IMR-90 (cell line): ENCODE measurements at regions not wholly inside any gene's neighbourhood (a gene's known extent, or its start where the extent isn't known, plus 50 kb on each side); places are given as distances from the start of the nearest gene placed in this dataset.

ENCODE experiments used
- ATAC-seq: fragments of 200-7000 bp; cut with Tn5 transposase; 2 replicates; pipeline ENCODE4 v1.9.1; 2020; ENCODE audit warnings: low read depth, mild to moderate bottlenecking, moderate library complexity
- BruUV-seq: library from RNA; stranded (reverse); fragments of 400-500 nt; replicated peaks from 2 replicates; lab custom pipeline; 2021; lab: Mats Ljungman, UMichigan
- CTCF ChIA-PET: fragments of 300-600 bp; formaldehyde crosslinking; extraction: SDS; loops from one replicate; lab custom pipeline; 2021; ENCODE audit warnings: antibody characterized with exemption; lab: Yijun Ruan, JAX
- POLR2A ChIA-PET: fragments of 300-600 bp; sonication (Branson Sonifier 250); formaldehyde crosslinking; loops from one replicate; lab custom pipeline; 2022; ENCODE audit warnings: antibody characterized with exemption; ENCODE audit not compliant: unreplicated experiment; lab: Charles Lee
- DNase-seq: peaks from one replicate; pipeline ENCODE4 v3.0.0; 2013
- H2AFZ ChIP-seq: replicated peaks from 2 replicates; pipeline ENCODE3; 2013; ENCODE audit warnings: low read length, mild to moderate bottlenecking; ENCODE audit not compliant: poor library complexity
- H2AK5ac ChIP-seq: 2 replicates; pipeline ENCODE4 v1.6.1; 2013; ENCODE audit warnings: low read depth, low read length, inconsistent platforms
- H2AK9ac ChIP-seq: replicated peaks from 2 replicates; pipeline ENCODE3; 2013; ENCODE audit warnings: mild to moderate bottlenecking, low read depth, low read length, moderate library complexity; ENCODE audit not compliant: poor library complexity
- H2BK120ac ChIP-seq: 2 replicates; pipeline ENCODE4 v1.6.1; 2013; ENCODE audit warnings: low read depth, low read length, inconsistent platforms
- H2BK15ac ChIP-seq: 3 replicates; pipeline ENCODE4 v1.6.1; 2013; ENCODE audit warnings: low read depth, low read length, inconsistent platforms
- H2BK20ac ChIP-seq: 2 replicates; pipeline ENCODE4 v1.6.1; 2013; ENCODE audit warnings: low read depth, mild to moderate bottlenecking, inconsistent platforms, low read length, moderate library complexity
- H2BK5ac ChIP-seq: 2 replicates; pipeline ENCODE4 v1.6.1; 2013; ENCODE audit warnings: mild to moderate bottlenecking, low read depth, low read length, inconsistent platforms; ENCODE audit not compliant: poor library complexity, severe bottlenecking
- H3K14ac ChIP-seq: replicated peaks from 2 replicates; pipeline ENCODE4 v1.6.1; 2013; ENCODE audit warnings: low read depth, low read length, inconsistent platforms
- H3K18ac ChIP-seq: 2 replicates; pipeline ENCODE4 v1.6.1; 2013; ENCODE audit warnings: low read depth, low read length, control low read depth
- H3K23ac ChIP-seq: 2 replicates; pipeline ENCODE4 v1.6.1; 2013; ENCODE audit warnings: low read depth, low read length, inconsistent platforms
- H3K27ac ChIP-seq: 2 replicates; pipeline ENCODE4 v1.5.1; 2013; ENCODE audit warnings: mild to moderate bottlenecking, control low read depth, low read length; ENCODE audit not compliant: insufficient read depth
- H3K27me3 ChIP-seq: 2 replicates; pipeline ENCODE4 v1.6.1; 2013; ENCODE audit warnings: low read length; ENCODE audit not compliant: control insufficient read depth, insufficient read depth
- H3K36me3 ChIP-seq: 2 replicates; pipeline ENCODE4 v1.6.1; 2013; ENCODE audit warnings: low read length, mixed read lengths; ENCODE audit not compliant: control insufficient read depth, insufficient read depth
- H3K4ac ChIP-seq: 2 replicates; pipeline ENCODE4 v1.6.1; 2013; ENCODE audit warnings: low read depth, low read length, inconsistent platforms
- H3K4me1 ChIP-seq: 2 replicates; pipeline ENCODE4 v1.6.1; 2013; ENCODE audit warnings: low read length, mixed read lengths; ENCODE audit not compliant: control insufficient read depth, insufficient read depth
- H3K4me2 ChIP-seq: 2 replicates; pipeline ENCODE4 v1.6.1; 2013; ENCODE audit warnings: low read depth, mild to moderate bottlenecking, control low read depth, low read length, moderate library complexity
- H3K4me3 ChIP-seq: 2 replicates; pipeline ENCODE4 v1.5.1; 2013; ENCODE audit warnings: low read depth, mild to moderate bottlenecking, control low read depth, low read length, moderate library complexity; ENCODE audit not compliant: insufficient read depth
- H3K56ac ChIP-seq: 2 replicates; pipeline ENCODE4 v1.6.1; 2013; ENCODE audit warnings: low read length, inconsistent platforms; ENCODE audit not compliant: insufficient read depth; ENCODE audit errors: extremely low read depth
- H3K79me1 ChIP-seq, 2 experiments: 2 replicates each; pipeline ENCODE4 v1.6.1; 2013; ENCODE audit warnings: low read length in 2 of 2, inconsistent platforms in 1 of 2, low read depth in 1 of 2
- H3K9ac ChIP-seq: 2 replicates; pipeline ENCODE4 v1.6.1; 2013; ENCODE audit warnings: low read depth, low read length, control low read depth
- H3K9me1 ChIP-seq: 2 replicates; pipeline ENCODE4 v1.6.1; 2013; ENCODE audit warnings: low read length, inconsistent platforms; ENCODE audit not compliant: insufficient read depth
- H3K9me3 ChIP-seq: 2 replicates; pipeline ENCODE4 v1.6.1; 2013; ENCODE audit warnings: low read length; ENCODE audit not compliant: control insufficient read depth, insufficient read depth
- H4K20me1 ChIP-seq: 2 replicates; pipeline ENCODE4 v1.6.1; 2013; ENCODE audit warnings: low read length, inconsistent platforms; ENCODE audit not compliant: insufficient read depth
- H4K5ac ChIP-seq: 2 replicates; pipeline ENCODE4 v1.6.1; 2013; ENCODE audit warnings: mild to moderate bottlenecking, low read depth, low read length, control low read depth
- H4K8ac ChIP-seq, 2 experiments: 2 replicates each; pipeline ENCODE4 v1.6.1; 2013; ENCODE audit warnings: low read depth in 2 of 2, low read length in 2 of 2, control low read depth in 1 of 2, inconsistent platforms in 1 of 2
- H4K91ac ChIP-seq: 2 replicates; pipeline ENCODE4 v1.6.1; 2013; ENCODE audit warnings: low read depth, low read length, inconsistent platforms; ENCODE audit not compliant: insufficient read depth
- ELK1 ChIP-seq: fragments of 150-350 bp; IDR thresholded peaks from 2 replicates; pipeline ENCODE4 v1.6.1; 2016; ENCODE audit warnings: low read depth, mild to moderate bottlenecking, low read length, moderate library complexity, borderline replicate concordance
- MAZ ChIP-seq: IDR thresholded peaks from 2 replicates; pipeline ENCODE4 v1.6.1; 2012; ENCODE audit warnings: low read depth, mild to moderate bottlenecking, low read length, improper control_type of control experiment, moderate library complexity, borderline replicate concordance
- MXI1 ChIP-seq: IDR thresholded peaks from 2 replicates; pipeline ENCODE4 v1.6.1; 2012; ENCODE audit warnings: low read depth, mild to moderate bottlenecking, low read length, moderate library complexity, borderline replicate concordance
- NFE2L2 ChIP-seq: fragments of 150-350 bp; IDR thresholded peaks from 2 replicates; pipeline ENCODE4 v1.6.1; 2016; ENCODE audit warnings: low read depth, mild to moderate bottlenecking, low read length
- RAD21 ChIP-seq: IDR thresholded peaks from 2 replicates; pipeline ENCODE4 v1.6.1; 2012; ENCODE audit warnings: low read length, improper control_type of control experiment
- RCOR1 ChIP-seq: IDR thresholded peaks from 2 replicates; pipeline ENCODE4 v1.6.1; 2012; ENCODE audit warnings: mild to moderate bottlenecking, low read length, improper control_type of control experiment; ENCODE audit not compliant: insufficient replicate concordance
- RFX5 ChIP-seq: IDR thresholded peaks from 2 replicates; pipeline ENCODE4 v1.8.0; 2012; ENCODE audit warnings: low read depth, mild to moderate bottlenecking, low read length, moderate library complexity
- SMC3 ChIP-seq: fragments of 150-350 bp; IDR thresholded peaks from 2 replicates; pipeline ENCODE4 v1.6.1; 2016; ENCODE audit warnings: low read depth, mild to moderate bottlenecking, antibody characterized with exemption, low read length, moderate library complexity
- WGBS, 2 experiments: methylation state at CpG; one replicate each; pipeline versions ENCODE4 v1.1.5 to v1.1.7; 2013; ENCODE audit warnings: missing lambda C conversion rate in 2 of 2; ENCODE audit not compliant: insufficient read length in 1 of 2; ENCODE audit errors: extremely low coverage in 2 of 2; 5-methylcytosine and 5-hydroxymethylcytosine counted together
- dilution Hi-C: fragments of 300-500 bp; cut with HindIII; formaldehyde crosslinking; loops from one replicate; pipeline ENCODE4 v1.14.3; 2018; ENCODE audit warnings: low sequenced_read_pairs; ENCODE audit not compliant: unreplicated experiment
- in situ Hi-C: fragments of 300-500 bp; cut with MboI; formaldehyde crosslinking; loops from 3 replicates; pipeline ENCODE4 v1.14.3; 2019; ENCODE audit warnings: low sequenced_read_pairs, inconsistent platforms, mixed read lengths
- intact Hi-C: fragments of 100-400 bp; cut with micrococcal nuclease; formaldehyde crosslinking; loops from 2 replicates; pipeline ENCODE4 v1.10.0; 2022

GRCh38 chr3:74009961-74010844 lies 385.5 kb upstream of the PDZRN3 start:
- no peak overlapping the region for H2AFZ ChIP-seq
- no peak overlapping the region for H3K14ac ChIP-seq
- ChIA-PET CTCF (no interaction called here), POLR2A (no interaction called here)
- no peak overlapping the region for H4K8ac ChIP-seq
- no peaks in the 10 kb centered on the region for H3K9me3 ChIP-seq
- H3K27ac ChIP-seq: no peak overlapping the region
- no peaks in the 10 kb centered on the region for H3K79me1 ChIP-seq
- 40% methylated on average over 1 of the region's 4 CpGs; no CpG with 5 or more reads in 1 of the 2 experiments for WGBS, 2 experiments
- H2BK15ac ChIP-seq: no peak overlapping the region
- DNase-seq: no peak
- no peak overlapping the region for H2AK9ac ChIP-seq
- no peak overlapping the region for H2AK5ac ChIP-seq
- no peaks in the 10 kb centered on the region for H3K9me1 ChIP-seq
- H3K4me1 ChIP-seq: no peaks in the 10 kb centered on the region
- no peak overlapping the region for H3K18ac ChIP-seq
- H3K23ac ChIP-seq: no peak overlapping the region
- no peak overlapping the region for H3K56ac ChIP-seq
- H3K4ac ChIP-seq: no peak overlapping the region
- TF ChIP-seq RFX5 (no peak), ELK1 (no peak), SMC3 (no peak), MXI1 (no peak), RCOR1 (no peak), RAD21 (no peak), NFE2L2 (no peak), MAZ (no peak)
- in situ Hi-C loops: no loop called here
- H2BK20ac ChIP-seq: no peak overlapping the region
- no peak for ATAC-seq
- no peaks in the 10 kb centered on the region for H4K20me1 ChIP-seq
- H3K27me3 ChIP-seq: no peaks in the 10 kb centered on the region
- intact Hi-C loops: no loop called here
- H3K4me3 ChIP-seq: no peak overlapping the region
- H2BK120ac ChIP-seq: no peak overlapping the region
- no peak overlapping the region for H4K5ac ChIP-seq
- no peak overlapping the region for H3K9ac ChIP-seq
- no peak overlapping the region for H4K91ac ChIP-seq
- no TSS peak for BruUV-seq
- dilution Hi-C loops: no loop called here
- no peak overlapping the region for H2BK5ac ChIP-seq
- H3K36me3 ChIP-seq: no peaks in the 10 kb centered on the region
- H3K4me2 ChIP-seq: no peak overlapping the region
